Loucy (cell line): ENCODE measurements at regions not wholly inside any gene's neighbourhood (a gene's known extent, or its start where the extent isn't known, plus 50 kb on each side); places are given as distances from the start of the nearest gene placed in this dataset.

Experiments
- H2AFZ ChIP-seq: fragments of 200-600 bp; sonication (generic); 2 replicates; pipeline ENCODE4 v1.6.0; 2016; ENCODE audit warnings: antibody characterized with exemption, mild to moderate bottlenecking, low read length, moderate library complexity
- H3F3A ChIP-seq: fragments of 200-600 bp; 2 replicates; pipeline ENCODE4 v1.6.0; 2016; ENCODE audit warnings: antibody characterized with exemption, low read depth, mild to moderate bottlenecking
- H3K27me3 ChIP-seq: fragments of 200-600 bp; sonication (generic); 2 replicates; pipeline ENCODE4 v1.6.1; 2014; ENCODE audit warnings: low read length, mild to moderate bottlenecking; ENCODE audit not compliant: insufficient read depth, poor library complexity, severe bottlenecking
- H3K36me3 ChIP-seq: fragments of 200-600 bp; sonication (generic); 2 replicates; pipeline ENCODE4 v1.6.1; 2016; ENCODE audit warnings: low read length; ENCODE audit not compliant: insufficient read depth
- H3K4me1 ChIP-seq: fragments of 200-600 bp; sonication (generic); 2 replicates; pipeline ENCODE4 v1.5.1; 2014; ENCODE audit warnings: low read length, mild to moderate bottlenecking; ENCODE audit not compliant: insufficient read depth, poor library complexity, severe bottlenecking
- H3K4me2 ChIP-seq: fragments of 200-600 bp; sonication (generic); 2 replicates; pipeline ENCODE4 v1.6.0; 2014; ENCODE audit warnings: antibody characterized with exemption, low read length, low read depth, mild to moderate bottlenecking; ENCODE audit not compliant: poor library complexity, severe bottlenecking
- H3K4me3 ChIP-seq: fragments of 200-600 bp; sonication (generic); 2 replicates; pipeline ENCODE4 v1.5.1; 2014; ENCODE audit warnings: low read length, mild to moderate bottlenecking, mixed read lengths; ENCODE audit not compliant: poor library complexity, severe bottlenecking
- H3K79me2 ChIP-seq: fragments of 200-600 bp; sonication (generic); 2 replicates; pipeline ENCODE4 v1.6.1; 2014; ENCODE audit warnings: low read length; ENCODE audit not compliant: insufficient read depth
- H3K9ac ChIP-seq: fragments of 200-600 bp; sonication (generic); 2 replicates; pipeline ENCODE4 v1.6.0; 2014; ENCODE audit warnings: mild to moderate bottlenecking, low read depth, low read length, moderate library complexity; ENCODE audit not compliant: poor library complexity, severe bottlenecking
- H3K9me2 ChIP-seq: fragments of 200-600 bp; sonication (generic); replicated peaks from 2 replicates; pipeline ENCODE4 v1.6.1; 2016; ENCODE audit warnings: low read depth, low read length, mixed read lengths
- H3K9me3 ChIP-seq: fragments of 200-600 bp; sonication (generic); 2 replicates; pipeline ENCODE4 v1.6.1; 2014; ENCODE audit warnings: mild to moderate bottlenecking, antibody characterized with exemption, low read length, low read depth; ENCODE audit not compliant: insufficient read depth
- H4K20me1 ChIP-seq: fragments of 200-600 bp; sonication (generic); 2 replicates; pipeline ENCODE4 v1.6.0; 2014; ENCODE audit warnings: antibody characterized with exemption, low read length, mild to moderate bottlenecking; ENCODE audit not compliant: insufficient read depth, poor library complexity, severe bottlenecking
- EZH2phosphoT487 ChIP-seq: fragments of 200-600 bp; IDR thresholded peaks from 2 replicates; pipeline ENCODE4 v1.6.1; 2018; ENCODE audit warnings: antibody characterized with exemption, mild to moderate bottlenecking, moderate library complexity, borderline replicate concordance
- TF ChIP-seq, protein P1 (sequence below): fragments of 200-600 bp; sonication (generic); conservative IDR thresholded peaks from 2 replicates; pipeline ENCODE4 v1.5.1; 2014; ENCODE audit warnings: mild to moderate bottlenecking, antibody characterized with exemption, low read length

DNA sequence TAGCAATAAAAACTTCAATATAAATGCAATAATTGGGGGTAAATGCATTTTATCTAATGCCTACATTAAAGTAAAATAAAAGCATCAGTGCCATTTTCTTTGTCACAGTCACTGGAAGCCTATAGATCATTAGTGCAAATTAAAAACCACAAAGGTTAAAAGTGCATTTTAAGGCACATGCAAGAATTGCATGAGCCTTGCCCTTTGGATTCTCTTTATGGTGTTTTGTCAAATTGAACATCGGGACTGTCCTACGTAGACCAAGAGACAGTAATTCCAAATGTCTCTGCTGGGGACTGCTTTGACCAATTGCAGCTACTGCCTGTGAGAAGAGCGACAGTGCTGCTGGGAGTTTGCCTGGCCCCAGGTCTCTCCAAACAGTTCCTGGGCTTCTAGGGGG, 130.3 kb upstream of the SATB2 start:
- no peak overlapping the region for H2AFZ ChIP-seq
- H3K9me3 ChIP-seq: no peaks in the 10 kb centered on the region
- H3K27me3 ChIP-seq: peaks cover 4% of the 10 kb centered on the region
- H3K9ac ChIP-seq: no peak overlapping the region
- no peaks in the 10 kb centered on the region for H3K36me3 ChIP-seq
- H3K9me2 ChIP-seq: no peaks in the 10 kb centered on the region
- no peaks in the 10 kb centered on the region for H3K79me2 ChIP-seq
- no peaks in the 10 kb centered on the region for H4K20me1 ChIP-seq
- H3K4me3 ChIP-seq: no peak overlapping the region
- TF ChIP-seq, protein P1, sequence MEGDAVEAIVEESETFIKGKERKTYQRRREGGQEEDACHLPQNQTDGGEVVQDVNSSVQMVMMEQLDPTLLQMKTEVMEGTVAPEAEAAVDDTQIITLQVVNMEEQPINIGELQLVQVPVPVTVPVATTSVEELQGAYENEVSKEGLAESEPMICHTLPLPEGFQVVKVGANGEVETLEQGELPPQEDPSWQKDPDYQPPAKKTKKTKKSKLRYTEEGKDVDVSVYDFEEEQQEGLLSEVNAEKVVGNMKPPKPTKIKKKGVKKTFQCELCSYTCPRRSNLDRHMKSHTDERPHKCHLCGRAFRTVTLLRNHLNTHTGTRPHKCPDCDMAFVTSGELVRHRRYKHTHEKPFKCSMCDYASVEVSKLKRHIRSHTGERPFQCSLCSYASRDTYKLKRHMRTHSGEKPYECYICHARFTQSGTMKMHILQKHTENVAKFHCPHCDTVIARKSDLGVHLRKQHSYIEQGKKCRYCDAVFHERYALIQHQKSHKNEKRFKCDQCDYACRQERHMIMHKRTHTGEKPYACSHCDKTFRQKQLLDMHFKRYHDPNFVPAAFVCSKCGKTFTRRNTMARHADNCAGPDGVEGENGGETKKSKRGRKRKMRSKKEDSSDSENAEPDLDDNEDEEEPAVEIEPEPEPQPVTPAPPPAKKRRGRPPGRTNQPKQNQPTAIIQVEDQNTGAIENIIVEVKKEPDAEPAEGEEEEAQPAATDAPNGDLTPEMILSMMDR: no peak
- no peak for TF ChIP-seq EZH2phosphoT487
- no peaks in the 10 kb centered on the region for H3F3A ChIP-seq
- H3K4me2 ChIP-seq: no peak overlapping the region
- H3K4me1 ChIP-seq: no peaks in the 10 kb centered on the region

GRCh38 chr2:199586646-199587045, 128.9 kb upstream of the SATB2 start:
- H3K36me3 ChIP-seq: no peaks in the 10 kb centered on the region
- H2AFZ ChIP-seq: no peak overlapping the region
- peaks cover 4% of the 10 kb centered on the region for H3K27me3 ChIP-seq
- H3K79me2 ChIP-seq: no peaks in the 10 kb centered on the region
- no peaks in the 10 kb centered on the region for H3K4me1 ChIP-seq
- TF ChIP-seq EZH2phosphoT487: no peak
- TF ChIP-seq, protein P1: no peak
- no peaks in the 10 kb centered on the region for H3F3A ChIP-seq
- H3K9ac ChIP-seq: no peak overlapping the region
- no peaks in the 10 kb centered on the region for H4K20me1 ChIP-seq
- H3K9me3 ChIP-seq: no peaks in the 10 kb centered on the region
- no peaks in the 10 kb centered on the region for H3K9me2 ChIP-seq
- no peak overlapping the region for H3K4me2 ChIP-seq
- no peak overlapping the region for H3K4me3 ChIP-seq

- Histone ChIP-seq H3K9me2 (no peaks in the 10 kb centered on the region), H3K4me2 (no peak overlapping the region)
Observed at GRCh38 chr2:199583676-199584075, 125.9 kb upstream of the SATB2 start.

More at GRCh38 chr2:199583676-199584075, 125.9 kb upstream of the SATB2 start:
- Histone ChIP-seq H3K4me1 (no peaks in the 10 kb centered on the region), H3F3A (no peaks in the 10 kb centered on the region), H2AFZ (no peak overlapping the region), H3K9me3 (no peaks in the 10 kb centered on the region), H3K36me3 (no peaks in the 10 kb centered on the region), H3K79me2 (no peaks in the 10 kb centered on the region), H3K4me3 (no peak overlapping the region), H3K9ac (no peak overlapping the region), H4K20me1 (no peaks in the 10 kb centered on the region), H3K27me3 (no peaks in the 10 kb centered on the region)
- TF ChIP-seq, protein P1: no peak
- TF ChIP-seq EZH2phosphoT487: no peak
